ENCODE measurements at regions not wholly inside any gene's neighbourhood (a gene's known extent, or its start where the extent isn't known, plus 50 kb on each side); places are given as distances from the start of the nearest gene placed in this dataset.

DNA sequence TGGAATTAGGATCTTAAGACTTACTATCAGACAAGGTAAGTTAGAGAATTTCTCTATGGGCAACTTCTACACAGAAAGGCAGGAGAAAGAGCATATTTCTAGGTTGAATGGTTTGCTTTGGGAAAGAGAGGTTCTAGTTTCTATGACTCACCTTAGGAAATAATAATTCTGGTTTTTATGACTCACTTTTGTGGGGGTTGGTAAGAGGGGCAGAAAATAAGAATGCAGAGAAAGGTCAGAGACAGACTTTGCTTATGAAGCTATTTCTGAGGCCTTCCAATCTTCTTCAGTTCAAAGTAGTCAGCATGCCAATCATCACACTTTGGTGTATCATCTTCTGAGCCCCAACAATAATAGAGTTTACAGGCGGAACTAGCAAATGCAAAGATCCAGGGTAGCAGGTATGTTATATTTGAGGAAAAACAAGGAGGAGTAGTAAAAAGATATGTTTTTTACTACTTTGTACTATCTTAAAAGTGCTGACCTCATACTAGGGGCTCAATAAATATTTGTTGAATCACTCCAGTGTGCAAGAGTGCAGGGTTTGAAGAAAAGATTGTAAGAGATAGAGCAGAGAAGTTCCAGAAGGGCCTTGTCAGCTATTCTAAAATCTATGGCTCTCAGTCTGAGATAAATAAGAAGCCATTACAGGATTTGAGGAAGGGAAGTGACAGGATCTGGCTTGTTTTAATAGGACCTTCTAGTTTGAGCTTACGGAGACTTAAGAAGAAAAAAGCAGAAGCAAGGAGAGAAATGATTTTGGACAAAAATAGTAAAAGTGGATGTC lies 56.7 kb upstream of the LRFN5 start:
- H3K79me1 ChIP-seq (ENCODE audit: low read length), result peaks cover 7% of the 10 kb centered on the region
- H2AFZ ChIP-seq (ENCODE audit: insufficient read depth, low read length, poor library complexity), result no peak overlapping the region
- H3K9me3 ChIP-seq (ENCODE audit: insufficient read depth, low read depth, low read length), result no peaks in the 10 kb centered on the region
- peak overlapping the region; percentile 18 for H3K14ac ChIP-seq (ENCODE audit: low read length)
- H2BK5ac ChIP-seq (ENCODE audit: low read depth, low read length, poor library complexity), result peak overlapping the region; percentile 28
- H3K4me3 ChIP-seq (ENCODE audit: low read depth, low read length), result no peak overlapping the region
- H3K23ac ChIP-seq (ENCODE audit: low read length), result no peak overlapping the region
- no peaks in the 10 kb centered on the region for H3K27me3 ChIP-seq (ENCODE audit: insufficient read depth, low read length)
- H3K36me3 ChIP-seq (ENCODE audit: control insufficient read depth in 1 of 2, insufficient read depth in 2 of 2, low read length in 2 of 2), result no peaks in the 10 kb centered on the region
- no peak overlapping the region for H4K12ac ChIP-seq (ENCODE audit: low read depth, low read length)
- no peak overlapping the region for H3K18ac ChIP-seq (ENCODE audit: low read length)
- peak overlapping the region; percentile 94 for H3K27ac ChIP-seq (ENCODE audit: low read depth, low read length)
- no peak overlapping the region for H3K9ac ChIP-seq (ENCODE audit: low read length)
- H3K79me2 ChIP-seq (ENCODE audit: control insufficient read depth, insufficient read depth, low read length, poor library complexity), result no peaks in the 10 kb centered on the region
- no peak for DNase-seq
- no peak overlapping the region for H2AK5ac ChIP-seq (ENCODE audit: low read length)
- no peak overlapping the region for H3K4me2 ChIP-seq (ENCODE audit: low read length)
- H2BK12ac ChIP-seq (ENCODE audit: low read length), result peak overlapping the region; percentile 7
- peaks cover 2 to 6% of the 10 kb centered on the region in 2 experiments for H3K4me1 ChIP-seq (ENCODE audit: control insufficient read depth in 1 of 2, insufficient read depth in 2 of 2, low read length in 2 of 2)
- no CpG with 5 or more reads among the region's 2 CpGs for WGBS (ENCODE audit: extremely low coverage, insufficient coverage, insufficient read length)
- no peak overlapping the region for H3K4ac ChIP-seq (ENCODE audit: low read depth, low read length)
- H2BK120ac ChIP-seq (ENCODE audit: insufficient read depth, low read length, poor library complexity), result peak overlapping the region; percentile 62
- no peak overlapping the region for H4K91ac ChIP-seq (ENCODE audit: low read depth, low read length)
- no peak overlapping the region for H4K8ac ChIP-seq (ENCODE audit: low read depth, low read length)

DNA sequence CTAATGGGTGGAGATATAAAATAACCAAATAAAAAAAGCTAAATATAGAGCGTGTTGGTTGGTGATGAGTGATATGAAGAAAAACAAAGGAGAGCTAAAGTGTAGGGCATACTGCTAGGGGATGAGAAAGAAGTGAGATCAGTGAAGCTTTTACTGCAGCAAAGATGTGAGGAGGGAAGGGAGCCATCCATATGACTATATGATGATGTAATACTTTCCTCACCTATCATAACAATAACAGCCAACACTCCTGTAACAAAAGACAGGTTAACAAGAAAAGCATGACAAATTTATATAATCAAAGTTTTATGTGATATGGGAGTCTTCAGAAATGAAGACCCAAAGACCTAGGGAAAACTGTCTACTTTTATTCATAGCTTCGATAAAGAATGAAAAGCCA lies 57.4 kb upstream of the LRFN5 start:
- Histone ChIP-seq H4K8ac (ENCODE audit: low read depth, low read length) (no peak overlapping the region), H3K79me2 (ENCODE audit: control insufficient read depth, insufficient read depth, low read length, poor library complexity) (no peaks in the 10 kb centered on the region), H3K23ac (ENCODE audit: low read length) (no peak overlapping the region), H3K18ac (ENCODE audit: low read length) (no peak overlapping the region), H3K9ac (ENCODE audit: low read length) (no peak overlapping the region), H2BK120ac (ENCODE audit: insufficient read depth, low read length, poor library complexity) (peak overlapping the region; percentile 62), H3K4me3 (ENCODE audit: low read depth, low read length) (no peak overlapping the region), H3K27ac (ENCODE audit: low read depth, low read length) (peak overlapping the region; percentile 94), H2BK12ac (ENCODE audit: low read length) (no peak overlapping the region), H3K4me2 (ENCODE audit: low read length) (no peak overlapping the region), H2AFZ (ENCODE audit: insufficient read depth, low read length, poor library complexity) (no peak overlapping the region), H4K91ac (ENCODE audit: low read depth, low read length) (no peak overlapping the region), H3K4me1 (ENCODE audit: control insufficient read depth in 1 of 2, insufficient read depth in 2 of 2, low read length in 2 of 2) (peaks cover 2 to 6% of the 10 kb centered on the region in 2 experiments), H3K36me3 (ENCODE audit: control insufficient read depth in 1 of 2, insufficient read depth in 2 of 2, low read length in 2 of 2) (no peaks in the 10 kb centered on the region), H3K14ac (ENCODE audit: low read length) (no peak overlapping the region), H4K12ac (ENCODE audit: low read depth, low read length) (no peak overlapping the region), H2AK5ac (ENCODE audit: low read length) (no peak overlapping the region), H3K27me3 (ENCODE audit: insufficient read depth, low read length) (no peaks in the 10 kb centered on the region), H3K79me1 (ENCODE audit: low read length) (peaks cover 7% of the 10 kb centered on the region), H2BK5ac (ENCODE audit: low read depth, low read length, poor library complexity) (peak overlapping the region; percentile 56), H3K9me3 (ENCODE audit: insufficient read depth, low read depth, low read length) (no peaks in the 10 kb centered on the region), H3K4ac (ENCODE audit: low read depth, low read length) (no peak overlapping the region)
- DNase-seq, result no peak
- WGBS (ENCODE audit: extremely low coverage, insufficient coverage, insufficient read length), result 100% methylated on average over 1 of the region's 2 CpGs

DNA sequence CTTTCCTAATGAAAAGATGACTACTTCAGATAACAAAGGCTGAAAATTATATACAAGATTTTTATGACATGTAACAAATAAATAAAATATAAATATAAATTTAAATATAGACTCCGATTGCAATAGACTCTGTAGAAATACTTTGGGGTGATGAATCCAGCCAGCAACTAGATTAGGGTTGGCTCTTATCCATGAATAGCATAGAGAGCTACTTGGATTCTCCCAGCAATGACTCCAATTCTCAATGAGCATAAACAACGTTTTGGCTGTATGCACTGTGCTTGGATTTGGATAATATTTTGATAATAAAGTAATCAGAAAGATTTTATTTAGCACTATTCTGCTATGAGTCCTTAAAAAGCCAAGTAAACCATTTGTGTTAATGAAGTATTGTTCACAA lies 58.0 kb upstream of the LRFN5 start:
- no peak overlapping the region for H3K4ac ChIP-seq (ENCODE audit: low read depth, low read length)
- no peak overlapping the region for H3K27ac ChIP-seq (ENCODE audit: low read depth, low read length)
- no peak overlapping the region for H3K9ac ChIP-seq (ENCODE audit: low read length)
- H4K91ac ChIP-seq (ENCODE audit: low read depth, low read length), result no peak overlapping the region
- H3K36me3 ChIP-seq (ENCODE audit: control insufficient read depth in 1 of 2, insufficient read depth in 2 of 2, low read length in 2 of 2), result no peaks in the 10 kb centered on the region
- H2AFZ ChIP-seq (ENCODE audit: insufficient read depth, low read length, poor library complexity), result no peak overlapping the region
- no peak overlapping the region for H4K12ac ChIP-seq (ENCODE audit: low read depth, low read length)
- H3K79me1 ChIP-seq (ENCODE audit: low read length), result peaks cover 7% of the 10 kb centered on the region
- DNase-seq, result no peak
- no peak overlapping the region for H3K23ac ChIP-seq (ENCODE audit: low read length)
- H2BK12ac ChIP-seq (ENCODE audit: low read length), result no peak overlapping the region
- H3K18ac ChIP-seq (ENCODE audit: low read length), result no peak overlapping the region
- WGBS (ENCODE audit: extremely low coverage, insufficient coverage, insufficient read length), result no CpG with 5 or more reads among the region's 2 CpGs
- H3K14ac ChIP-seq (ENCODE audit: low read length), result no peak overlapping the region
- H3K9me3 ChIP-seq (ENCODE audit: insufficient read depth, low read depth, low read length), result no peaks in the 10 kb centered on the region
- no peak overlapping the region for H3K4me3 ChIP-seq (ENCODE audit: low read depth, low read length)
- no peaks in the 10 kb centered on the region for H3K79me2 ChIP-seq (ENCODE audit: control insufficient read depth, insufficient read depth, low read length, poor library complexity)
- H3K4me2 ChIP-seq (ENCODE audit: low read length), result no peak overlapping the region
- no peak overlapping the region for H4K8ac ChIP-seq (ENCODE audit: low read depth, low read length)
- H2BK120ac ChIP-seq (ENCODE audit: insufficient read depth, low read length, poor library complexity), result no peak overlapping the region
- no peak overlapping the region for H2AK5ac ChIP-seq (ENCODE audit: low read length)
- peaks cover 2 to 6% of the 10 kb centered on the region in 2 experiments for H3K4me1 ChIP-seq (ENCODE audit: control insufficient read depth in 1 of 2, insufficient read depth in 2 of 2, low read length in 2 of 2)
- H2BK5ac ChIP-seq (ENCODE audit: low read depth, low read length, poor library complexity), result no peak overlapping the region
- H3K27me3 ChIP-seq (ENCODE audit: insufficient read depth, low read length), result no peaks in the 10 kb centered on the region

DNA sequence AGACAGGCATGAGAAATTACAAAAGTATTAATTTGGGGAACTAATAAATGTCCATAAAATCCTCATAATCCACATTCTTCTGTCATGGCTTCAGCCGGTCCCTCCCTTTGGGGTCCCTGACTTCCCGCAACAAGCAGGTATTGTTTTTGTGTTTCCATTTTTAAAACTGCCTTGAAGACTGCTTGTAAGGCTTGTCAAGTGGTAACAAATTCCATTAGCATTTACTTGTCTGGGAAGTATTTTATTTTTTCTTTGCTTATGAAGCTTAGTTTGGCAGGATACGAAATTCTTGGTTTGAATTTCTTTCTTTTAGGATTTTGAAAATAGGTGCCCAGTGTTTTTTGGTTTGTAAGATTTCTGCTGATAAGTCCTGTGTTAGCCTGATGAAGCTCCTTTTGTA lies 65.3 kb upstream of the LRFN5 start:
- no CpG with 5 or more reads among the region's 3 CpGs for WGBS (ENCODE audit: extremely low coverage, insufficient coverage, insufficient read length)
- Histone ChIP-seq H3K4me3 (ENCODE audit: low read depth, low read length) (no peak overlapping the region), H2BK120ac (ENCODE audit: insufficient read depth, low read length, poor library complexity) (no peak overlapping the region), H3K79me1 (ENCODE audit: low read length) (no peaks in the 10 kb centered on the region), H3K79me2 (ENCODE audit: control insufficient read depth, insufficient read depth, low read length, poor library complexity) (no peaks in the 10 kb centered on the region), H3K4me2 (ENCODE audit: low read length) (no peak overlapping the region), H4K8ac (ENCODE audit: low read depth, low read length) (no peak overlapping the region), H3K27ac (ENCODE audit: low read depth, low read length) (no peak overlapping the region), H3K23ac (ENCODE audit: low read length) (no peak overlapping the region), H2AK5ac (ENCODE audit: low read length) (no peak overlapping the region), H3K36me3 (ENCODE audit: control insufficient read depth in 1 of 2, insufficient read depth in 2 of 2, low read length in 2 of 2) (no peaks in the 10 kb centered on the region), H3K18ac (ENCODE audit: low read length) (no peak overlapping the region), H4K91ac (ENCODE audit: low read depth, low read length) (no peak overlapping the region), H3K9ac (ENCODE audit: low read length) (no peak overlapping the region), H3K9me3 (ENCODE audit: insufficient read depth, low read depth, low read length) (no peaks in the 10 kb centered on the region), H2BK5ac (ENCODE audit: low read depth, low read length, poor library complexity) (no peak overlapping the region), H3K14ac (ENCODE audit: low read length) (no peak overlapping the region), H3K4me1 (ENCODE audit: control insufficient read depth in 1 of 2, insufficient read depth in 2 of 2, low read length in 2 of 2) (no peaks in the 10 kb centered on the region), H2BK12ac (ENCODE audit: low read length) (no peak overlapping the region), H4K12ac (ENCODE audit: low read depth, low read length) (no peak overlapping the region), H2AFZ (ENCODE audit: insufficient read depth, low read length, poor library complexity) (no peak overlapping the region), H3K4ac (ENCODE audit: low read depth, low read length) (no peak overlapping the region), H3K27me3 (ENCODE audit: insufficient read depth, low read length) (no peaks in the 10 kb centered on the region)
- no peak for DNase-seq

All from trophoblast cell (in vitro differentiated cells and primary cell).